Left kidney (tissue), 1 donor: ENCODE measurements at regions not wholly inside any gene's neighbourhood (a gene's known extent, or its start where the extent isn't known, plus 50 kb on each side); places are given as distances from the start of the nearest gene placed in this dataset.
A peak's percentile ranks its signal among the peaks of the same experiment; 100 is the strongest.
"Not testable (repeated sequence)": the region's sequence is repeated elsewhere in the genome, so short reads cannot be mapped to it uniquely, and the experiment has no call there.

Experiments used
- DNase-seq: peaks from one replicate; pipeline ENCODE4 v3.0.0-alpha.2; 2013

- no peak for DNase-seq
Observed at GRCh38 chr3:4149296-4149695, 153.9 kb upstream of the SETMAR start.

DNA sequence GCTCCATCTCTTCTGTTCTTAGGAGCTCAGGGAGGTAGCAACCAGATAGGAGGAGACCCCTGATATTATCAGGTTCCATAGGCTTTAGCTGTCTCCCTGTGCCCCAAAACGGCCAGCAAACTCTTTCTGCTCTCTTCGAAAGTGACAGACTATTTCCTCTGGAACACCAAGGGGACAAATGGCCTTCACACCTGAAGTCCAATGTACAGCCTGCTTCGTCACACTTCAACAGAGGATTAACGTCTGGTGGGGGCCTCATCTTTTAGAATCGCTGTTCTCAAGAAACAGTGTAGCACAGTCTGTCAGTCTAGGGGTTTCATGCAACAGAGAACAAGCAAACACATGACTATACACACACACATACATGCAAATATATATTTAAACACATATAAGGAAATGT, 152.4 kb upstream of the SETMAR start:
- DNase-seq: no peak

DNA sequence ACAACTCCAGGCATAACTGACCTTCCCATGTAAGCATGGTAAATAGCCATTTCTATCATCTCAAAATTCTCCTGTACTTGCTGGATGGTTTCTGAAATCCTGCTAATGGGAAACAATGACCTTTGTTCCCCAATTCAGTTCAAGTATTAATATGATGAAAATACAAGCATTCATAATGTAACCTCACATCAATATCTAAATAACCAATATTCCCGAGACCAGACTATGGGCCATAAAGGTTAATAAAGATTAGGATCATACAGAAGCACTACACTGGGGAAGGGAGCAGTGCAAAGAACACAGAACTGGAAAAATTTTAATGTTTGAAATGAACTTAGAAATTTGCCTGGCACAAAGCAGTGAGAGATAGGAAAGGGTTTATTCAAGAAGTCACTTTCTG, 151.3 kb upstream of the SETMAR start:
- no peak for DNase-seq

DNA sequence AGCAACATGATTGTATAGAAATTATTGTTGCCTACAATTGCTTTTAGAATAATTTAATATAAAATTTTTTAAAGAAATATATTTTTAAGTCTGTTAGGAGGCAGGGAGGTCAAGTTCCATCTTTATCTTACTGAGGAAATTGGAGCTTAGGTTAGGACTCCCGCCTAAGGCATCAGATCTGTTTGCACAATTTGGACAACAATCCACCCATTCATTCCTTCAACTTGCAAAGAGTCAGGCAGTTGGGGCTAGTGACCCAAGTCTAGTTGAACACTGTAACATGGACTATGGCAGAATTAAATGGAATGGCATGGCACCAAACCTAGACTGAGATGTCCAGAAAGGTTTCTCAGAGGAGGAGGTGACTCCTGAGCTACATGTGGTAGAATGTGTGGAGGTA, 149.4 kb upstream of the SETMAR start:
- no peak for DNase-seq

DNA sequence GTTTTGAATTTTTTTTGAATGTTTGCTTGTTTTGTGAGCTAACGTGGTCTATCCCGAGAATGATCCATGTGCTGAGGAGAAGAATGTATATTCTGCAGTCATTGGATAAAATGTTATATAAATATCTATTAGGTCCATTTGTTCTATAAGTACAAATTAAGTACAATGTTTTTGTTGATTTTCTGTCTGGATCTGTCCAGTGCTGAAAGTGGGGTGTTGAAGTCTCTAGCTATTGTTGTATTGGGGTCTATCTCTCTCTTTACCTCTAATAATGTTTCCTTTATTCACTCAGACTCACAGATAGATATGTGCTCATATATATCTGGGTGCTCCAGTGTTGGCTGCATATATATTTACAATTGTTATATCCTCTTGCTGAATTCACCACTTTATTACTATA, 144.8 kb upstream of the SETMAR start:
- DNase-seq: no peak

DNA sequence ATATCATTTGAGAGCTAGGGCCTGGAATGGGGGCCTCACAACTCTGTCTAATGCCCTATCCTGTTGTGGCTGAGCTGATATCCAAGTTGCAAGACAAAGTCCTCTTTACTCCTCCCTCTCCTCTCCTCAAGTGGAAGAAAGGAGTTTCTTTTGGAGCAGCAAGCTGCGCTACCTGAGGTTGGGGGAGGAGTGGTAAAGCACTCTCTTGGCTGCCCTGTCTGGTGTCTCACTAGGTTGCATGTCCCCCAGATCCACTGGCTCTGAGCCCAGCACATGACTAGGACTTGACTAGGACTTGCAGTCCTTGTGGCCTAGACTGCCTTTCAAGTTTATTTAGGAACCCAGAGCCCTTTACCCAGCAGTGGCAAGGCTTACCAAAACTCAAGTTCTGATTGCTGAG, 141.1 kb upstream of the SETMAR start:
- DNase-seq: no peak

DNA sequence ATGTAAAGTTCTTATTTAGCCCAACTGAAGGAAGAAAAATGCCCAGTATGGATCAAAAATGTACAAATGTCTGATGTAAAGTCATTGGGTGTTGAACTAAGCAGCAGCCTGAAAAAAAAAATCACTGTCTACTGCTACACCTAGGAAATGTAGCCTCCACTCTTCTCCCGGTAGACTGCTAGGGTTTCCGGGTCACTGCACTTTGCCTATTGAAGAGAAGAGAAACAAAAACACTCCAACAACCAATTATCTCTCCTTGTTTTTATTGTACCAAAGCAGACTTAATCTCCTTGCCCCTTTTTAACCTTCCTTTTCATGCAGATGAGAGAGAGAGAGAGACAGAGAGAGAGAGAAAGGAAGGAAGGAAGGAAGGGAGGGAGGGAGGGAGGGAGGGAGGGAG, 140.2 kb upstream of the SETMAR start:
- no peak for DNase-seq

GRCh38 chr3:4166540-4166939, 136.6 kb upstream of the SETMAR start:
- no peak for DNase-seq

GRCh38 chr3:4167230-4167629, 135.9 kb upstream of the SETMAR start:
- DNase-seq: not testable (repeated sequence)

DNA sequence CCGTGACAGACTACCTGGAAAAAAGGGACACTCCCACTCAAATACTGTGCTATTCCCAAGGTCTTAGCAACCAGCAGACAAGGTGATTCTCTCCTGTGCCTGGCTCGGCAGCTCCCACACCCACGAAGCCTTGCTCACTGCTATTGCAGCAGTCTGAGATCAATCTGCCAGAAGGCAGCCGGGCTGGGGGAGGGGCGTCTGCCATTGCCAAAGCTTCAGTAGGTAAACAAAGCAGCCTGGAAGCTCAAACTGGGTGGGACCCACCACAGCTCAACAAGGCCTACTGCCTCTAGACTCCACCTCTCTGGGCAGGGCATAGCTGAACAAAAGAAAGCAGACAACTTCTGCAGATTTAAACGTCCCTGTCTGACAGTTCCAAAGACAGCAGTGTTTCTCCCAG, 128.4 kb upstream of the SETMAR start:
- DNase-seq: no peak

- DNase-seq: no peak
Observed at GRCh38 chr3:4191971-4192370, 111.2 kb upstream of the SETMAR start.

DNA sequence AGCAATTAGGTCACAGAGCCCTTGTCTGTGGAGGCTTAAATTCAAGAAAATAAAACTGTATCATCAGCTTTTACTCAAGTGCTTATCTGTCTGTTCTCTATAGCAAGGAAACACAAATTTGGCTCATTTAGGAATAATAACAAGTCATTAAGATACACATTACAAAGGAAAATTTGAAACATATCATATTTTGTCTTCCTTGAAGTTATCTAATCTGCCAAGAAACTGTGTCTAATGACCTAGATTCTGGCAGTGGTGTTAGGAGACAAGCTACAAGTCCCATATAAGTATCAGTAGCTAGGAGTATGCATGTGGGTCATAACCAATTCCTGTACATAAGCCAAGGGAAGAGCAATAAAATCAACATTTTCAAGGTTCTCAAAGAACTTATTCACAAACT, 108.2 kb upstream of the SETMAR start:
- DNase-seq: no peak

- no peak for DNase-seq
Observed at GRCh38 chr3:4196506-4197147, 106.5 kb upstream of the SETMAR start.

DNA sequence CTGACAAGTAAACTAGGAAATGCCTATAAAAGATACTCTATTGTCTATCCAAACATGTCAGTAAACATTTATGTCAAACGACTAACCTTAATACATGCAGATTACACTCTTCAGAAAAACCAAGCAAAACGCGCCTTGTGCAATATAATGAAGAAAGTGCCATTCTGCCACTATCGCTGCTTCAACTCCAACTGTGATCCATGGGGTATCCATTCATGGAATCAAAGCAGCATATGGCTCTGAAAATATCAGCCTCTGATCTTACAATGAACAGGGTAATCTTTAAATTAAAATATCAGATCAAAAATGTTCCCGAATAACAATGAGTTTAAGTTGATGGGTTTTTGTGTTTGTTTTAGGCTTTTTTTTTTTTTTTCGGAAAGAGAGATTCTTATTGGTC, 105.5 kb upstream of the SETMAR start:
- DNase-seq: no peak

DNA sequence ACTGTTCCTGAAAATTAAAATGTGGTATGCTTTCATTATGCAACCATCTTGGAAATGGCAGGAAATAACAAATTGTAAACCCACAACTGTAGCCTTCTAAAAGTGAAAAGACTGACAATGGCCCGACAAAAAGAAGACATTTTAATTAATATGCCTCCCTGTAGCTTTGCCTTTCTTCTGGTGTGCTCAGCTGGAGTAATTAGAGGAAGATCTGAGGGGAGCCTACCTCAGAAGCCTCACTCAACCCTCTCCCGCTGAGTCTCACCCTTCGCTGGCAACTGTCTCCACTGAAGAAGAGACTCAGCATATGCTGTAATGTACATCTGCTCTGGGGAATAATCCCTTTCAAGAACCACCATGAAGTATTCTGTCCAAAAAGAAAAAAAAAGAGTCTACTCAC, 104.7 kb upstream of the SETMAR start:
- no peak for DNase-seq

DNA sequence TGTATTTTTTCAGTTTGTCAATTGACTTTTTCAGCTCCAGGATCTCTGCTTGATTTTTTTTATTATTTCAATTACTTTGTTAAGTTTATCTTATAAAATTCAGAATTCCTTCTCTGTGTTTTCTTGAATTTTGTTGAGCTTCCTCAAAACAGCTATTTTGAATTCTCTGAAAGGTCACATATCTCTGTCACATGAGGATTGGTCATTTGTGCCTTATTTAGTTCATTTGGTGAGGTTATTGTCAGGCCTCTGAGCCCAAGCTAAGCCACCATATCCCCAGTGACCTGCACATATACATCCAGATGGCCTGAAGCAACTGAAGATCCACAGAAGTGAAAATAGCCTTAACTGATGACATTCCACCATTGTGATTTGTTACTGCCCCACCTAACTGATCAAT, 98.4 kb upstream of the SETMAR start:
- DNase-seq: not testable (repeated sequence)

DNA sequence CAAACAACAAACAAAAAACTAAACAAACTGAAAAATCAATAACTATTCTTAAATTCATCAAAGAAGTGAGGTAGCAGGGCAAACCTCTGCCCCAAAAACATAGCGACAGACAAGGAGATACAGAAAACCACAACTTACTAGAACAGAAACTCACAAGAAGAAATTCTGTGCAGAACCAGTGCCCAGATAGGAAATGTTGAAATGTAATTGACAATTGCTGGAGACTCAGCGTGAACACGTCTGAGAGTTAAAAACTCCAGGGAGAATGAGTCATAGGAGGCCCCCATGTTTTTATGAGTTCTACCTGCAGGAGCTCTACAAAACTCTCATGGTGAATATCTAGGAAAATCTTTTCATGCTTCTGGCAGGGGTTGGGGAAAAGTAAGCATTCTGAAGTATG, 95.5 kb upstream of the SETMAR start:
- DNase-seq: no peak

- DNase-seq: no peak
Observed at GRCh38 chr3:4208556-4208955, 94.6 kb upstream of the SETMAR start.

DNA sequence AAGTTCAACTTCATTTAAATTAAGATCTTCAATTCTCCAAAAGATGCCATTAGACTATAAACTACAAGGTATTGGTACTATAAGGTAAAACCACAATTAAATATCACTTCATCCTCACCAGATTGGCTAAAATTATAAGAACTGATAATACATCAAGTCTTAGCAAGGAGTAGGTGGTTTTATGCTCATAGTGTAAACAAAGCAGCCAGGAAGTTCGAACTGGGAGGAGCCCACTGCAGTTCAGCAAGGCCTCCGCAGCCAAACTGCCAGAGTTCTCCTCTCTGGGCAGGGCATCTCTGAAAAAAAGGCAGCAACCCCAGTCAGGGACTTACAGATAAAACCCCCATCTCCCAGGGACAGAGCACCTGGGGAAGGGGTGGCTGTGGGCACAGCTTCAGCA, 91.6 kb upstream of the SETMAR start:
- no peak for DNase-seq

DNA sequence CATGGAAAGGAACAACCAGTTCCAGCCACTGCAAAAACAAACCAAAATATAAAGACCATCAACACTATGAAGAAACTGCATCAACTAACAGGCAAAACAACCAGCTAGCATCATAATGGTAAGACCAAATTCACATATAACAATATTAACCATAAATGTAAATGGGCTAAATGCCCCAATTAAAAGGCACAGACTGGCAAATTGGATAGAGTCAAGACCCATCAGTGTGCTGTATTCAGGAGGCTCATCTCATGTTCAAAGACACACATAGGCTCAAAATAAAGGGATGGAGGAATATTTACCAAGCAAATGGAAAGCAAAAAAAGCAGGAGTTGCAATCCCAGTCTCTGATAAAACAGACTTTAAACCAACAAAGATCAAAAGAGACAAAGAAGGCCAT, 89.7 kb upstream of the SETMAR start:
- DNase-seq: not testable (repeated sequence)

DNA sequence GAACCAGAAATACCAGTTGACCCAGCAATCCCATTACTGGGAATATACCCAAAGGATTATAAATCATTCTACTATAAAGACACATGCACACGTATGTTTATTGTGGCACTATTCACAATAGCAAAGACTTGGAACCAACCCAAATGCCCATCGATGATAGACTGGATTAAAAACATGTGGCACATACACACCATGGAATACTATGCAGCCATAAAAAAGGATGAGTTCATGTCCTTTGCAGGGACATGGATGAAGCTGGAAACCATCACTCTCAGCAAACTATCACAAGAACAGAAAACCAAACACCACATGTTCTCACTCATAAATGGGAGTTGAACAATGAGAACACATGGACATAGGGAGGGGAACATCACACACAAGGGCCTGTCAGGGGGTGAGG, 86.2 kb upstream of the SETMAR start:
- not testable (repeated sequence) for DNase-seq

GRCh38 chr3:4218456-4219226, 84.5 kb upstream of the SETMAR start:
- DNase-seq: peak; percentile 38

DNA sequence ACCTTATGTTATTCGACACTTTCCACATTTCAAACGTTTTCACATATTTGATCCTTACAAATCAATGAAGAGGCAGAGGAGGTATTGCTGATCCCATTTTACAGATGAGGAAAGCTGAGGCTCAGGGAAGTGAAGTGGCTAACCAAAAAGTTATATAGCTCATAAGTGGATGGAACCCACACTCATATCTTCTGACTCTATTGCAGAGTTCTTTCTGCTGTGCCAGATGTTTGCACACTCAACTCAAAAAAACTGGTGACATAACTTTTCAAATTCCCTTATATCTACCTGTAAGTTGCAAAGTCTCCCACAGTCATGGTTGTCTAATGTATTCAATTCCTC, 84.0 kb upstream of the SETMAR start:
- no peak for DNase-seq

- DNase-seq: no peak
Observed at GRCh38 chr3:4220065-4220464, 83.1 kb upstream of the SETMAR start.
